Activated gamma-delta T cell treated with Interleukin-2 at 50 U/mL for 16 hours (primary cell): ENCODE measurements at regions not wholly inside any gene's neighbourhood (a gene's known extent, or its start where the extent isn't known, plus 50 kb on each side); places are given as distances from the start of the nearest gene placed in this dataset.

Source experiments
- DNase-seq: peaks from one replicate; pipeline ENCODE4 v3.0.0-alpha.2; 2020

GRCh38 chr7:25638590-25639244, 410.4 kb upstream of the NPVF start:
- DNase-seq, result no peak

DNA sequence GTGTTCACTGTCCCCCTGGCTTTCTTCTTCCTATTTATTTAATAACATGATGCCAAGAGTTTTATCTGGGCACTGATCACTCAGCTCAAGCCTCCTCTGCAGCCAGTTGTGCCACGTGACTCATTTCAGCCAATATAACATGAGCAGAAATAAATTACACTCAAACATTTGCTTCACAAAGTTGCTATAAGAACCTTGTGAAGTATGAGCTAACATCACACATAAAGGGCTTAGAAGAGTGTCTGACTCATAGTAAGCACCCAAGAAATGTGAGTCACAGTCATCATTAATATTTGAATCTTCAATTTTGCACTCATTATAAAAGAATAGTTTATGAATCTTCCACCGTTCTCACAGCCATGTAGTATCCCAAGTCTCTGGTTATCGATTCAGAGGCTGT, 414.6 kb upstream of the NPVF start:
- DNase-seq, result no peak

- no peak for DNase-seq
These were observed 415.0 kb upstream of the NPVF start for GRCh38 chr7:25643286-25643685.

DNA sequence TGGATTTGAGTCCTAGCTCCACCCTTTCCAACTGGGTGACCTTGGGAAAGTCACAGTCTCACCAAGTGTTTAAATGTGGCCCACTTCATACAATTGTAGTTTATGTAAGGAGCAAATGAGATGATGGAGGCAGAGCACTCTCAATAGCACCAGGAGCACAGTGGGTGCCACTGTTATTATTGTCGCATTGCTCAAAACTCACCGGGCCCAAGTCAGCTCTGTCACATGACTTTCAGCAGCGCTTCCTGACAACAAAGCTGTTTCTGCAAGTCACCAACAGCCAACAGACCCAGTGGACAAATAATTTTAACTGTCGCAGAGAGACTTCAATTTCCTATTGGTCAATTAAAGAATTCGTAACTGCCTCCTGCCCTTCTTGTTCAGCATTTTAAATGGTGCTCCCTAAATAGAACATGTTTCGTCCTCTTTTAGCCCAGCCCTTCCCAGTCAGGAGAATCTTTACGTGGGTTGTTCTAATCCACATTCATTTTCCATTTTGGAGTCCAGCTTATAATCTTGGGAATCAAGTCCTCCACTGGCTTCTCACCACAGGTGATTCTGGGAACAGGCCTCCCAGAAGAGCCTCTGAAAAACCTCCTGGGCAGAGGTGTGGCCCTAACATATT, 415.6 kb upstream of the NPVF start:
- DNase-seq, result no peak

- DNase-seq, result no peak
These were observed 418.6 kb upstream of the NPVF start for GRCh38 chr7:25646726-25647413.

- DNase-seq, result no peak
These were observed 419.6 kb upstream of the NPVF start for GRCh38 chr7:25647872-25648271.

GRCh38 chr7:25652366-25652765, 424.1 kb upstream of the NPVF start:
- no peak for DNase-seq

GRCh38 chr7:25653384-25653783, 425.1 kb upstream of the NPVF start:
- DNase-seq, result no peak

DNA sequence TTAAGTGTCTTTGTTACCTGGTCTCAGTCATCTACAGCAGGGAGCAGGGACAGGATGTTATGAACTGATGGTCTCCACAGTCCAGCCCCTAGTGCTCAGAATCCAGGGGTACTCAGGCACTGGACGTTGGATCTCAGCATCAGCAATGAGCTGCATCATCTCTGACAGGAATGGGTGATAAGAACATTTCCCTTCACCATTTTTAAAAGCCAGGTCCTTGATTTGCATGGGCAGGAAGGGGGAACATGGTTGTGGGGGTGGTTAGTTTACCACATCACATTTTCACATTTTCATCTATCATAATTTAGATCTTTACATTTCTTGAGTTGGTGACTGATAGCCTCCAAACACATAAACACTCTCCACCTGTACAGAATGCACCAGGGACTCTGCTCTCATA, 427.8 kb upstream of the NPVF start:
- DNase-seq, result no peak

DNA sequence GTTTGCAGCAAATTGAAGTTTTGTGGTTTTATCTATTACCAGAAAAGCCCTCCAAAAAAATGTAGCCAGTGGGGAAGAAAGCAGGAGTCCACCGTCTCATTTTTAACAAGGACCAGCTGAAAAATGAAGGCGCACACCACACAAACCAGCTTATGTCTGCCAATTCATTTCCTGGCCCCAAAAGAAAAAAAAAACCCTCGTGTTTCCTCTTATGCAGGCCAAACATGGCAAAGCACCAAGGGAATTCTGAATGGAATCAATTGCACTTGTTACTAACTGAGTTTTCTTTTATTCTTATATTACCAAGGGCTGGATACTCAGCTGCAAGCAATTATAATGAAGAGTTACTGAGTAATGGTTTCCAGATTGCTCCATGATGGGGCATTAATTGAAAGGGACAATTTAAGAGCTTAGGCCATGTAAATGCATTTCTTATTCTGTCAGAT, 428.3 kb upstream of the NPVF start:
- no peak for DNase-seq

DNA sequence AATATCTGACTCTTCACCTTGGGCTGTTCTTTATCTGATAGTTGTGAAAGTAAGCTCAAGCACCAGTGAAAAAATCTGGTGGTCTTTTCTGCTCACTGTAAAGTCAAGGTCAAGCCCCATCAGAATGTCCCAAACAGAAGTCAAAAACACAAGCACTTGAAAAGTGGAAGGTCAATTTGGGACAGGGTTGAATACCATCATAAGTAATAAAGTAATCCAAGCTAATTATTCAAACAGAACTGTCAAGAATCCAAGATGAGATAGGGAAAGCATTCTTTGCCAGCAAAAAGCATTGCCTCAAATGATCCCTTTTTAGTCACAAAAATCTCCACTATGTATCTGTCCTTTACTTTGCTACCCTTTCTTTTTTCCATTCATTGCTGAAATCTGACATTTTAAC, 430.1 kb upstream of the NPVF start:
- DNase-seq, result no peak

- no peak for DNase-seq
These were observed 431.6 kb upstream of the NPVF start for GRCh38 chr7:25659841-25660240.

GRCh38 chr7:25662841-25663800, 434.8 kb upstream of the NPVF start:
- DNase-seq, result no peak

- DNase-seq, result no peak
These were observed 435.6 kb upstream of the NPVF start for GRCh38 chr7:25663877-25664276.

GRCh38 chr7:25664593-25664992, 436.3 kb upstream of the NPVF start:
- no peak for DNase-seq

- DNase-seq, result no peak
These were observed 437.1 kb upstream of the NPVF start for GRCh38 chr7:25665374-25665773.

- DNase-seq, result no peak
These were observed 437.8 kb upstream of the NPVF start for GRCh38 chr7:25665903-25666670.

- DNase-seq, result no peak
These were observed 438.4 kb upstream of the NPVF start for GRCh38 chr7:25666671-25667060.

DNA sequence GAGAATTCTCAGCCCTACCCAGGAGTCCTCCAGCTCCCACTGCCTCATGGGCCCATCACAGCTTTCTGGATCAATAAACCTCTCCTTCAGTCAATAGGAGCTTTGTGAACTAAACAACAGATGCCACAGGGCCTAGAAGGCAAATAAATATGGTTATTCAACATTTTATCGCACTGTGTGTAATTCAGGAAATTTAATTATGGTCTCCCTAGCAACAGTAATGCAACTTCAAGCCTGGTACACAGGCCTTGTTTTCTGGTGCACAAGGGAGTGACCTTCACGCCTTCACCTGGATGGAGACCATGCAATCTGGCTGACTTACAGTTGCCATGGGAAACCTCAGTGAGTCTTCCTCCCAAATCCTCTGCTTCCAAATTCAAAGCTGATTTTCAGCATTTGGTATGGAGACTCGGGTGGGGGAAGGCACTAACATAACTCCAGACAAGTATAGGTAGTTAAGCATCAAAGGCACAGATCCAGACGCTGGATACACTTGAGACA, 441.0 kb upstream of the NPVF start:
- no peak for DNase-seq

DNA sequence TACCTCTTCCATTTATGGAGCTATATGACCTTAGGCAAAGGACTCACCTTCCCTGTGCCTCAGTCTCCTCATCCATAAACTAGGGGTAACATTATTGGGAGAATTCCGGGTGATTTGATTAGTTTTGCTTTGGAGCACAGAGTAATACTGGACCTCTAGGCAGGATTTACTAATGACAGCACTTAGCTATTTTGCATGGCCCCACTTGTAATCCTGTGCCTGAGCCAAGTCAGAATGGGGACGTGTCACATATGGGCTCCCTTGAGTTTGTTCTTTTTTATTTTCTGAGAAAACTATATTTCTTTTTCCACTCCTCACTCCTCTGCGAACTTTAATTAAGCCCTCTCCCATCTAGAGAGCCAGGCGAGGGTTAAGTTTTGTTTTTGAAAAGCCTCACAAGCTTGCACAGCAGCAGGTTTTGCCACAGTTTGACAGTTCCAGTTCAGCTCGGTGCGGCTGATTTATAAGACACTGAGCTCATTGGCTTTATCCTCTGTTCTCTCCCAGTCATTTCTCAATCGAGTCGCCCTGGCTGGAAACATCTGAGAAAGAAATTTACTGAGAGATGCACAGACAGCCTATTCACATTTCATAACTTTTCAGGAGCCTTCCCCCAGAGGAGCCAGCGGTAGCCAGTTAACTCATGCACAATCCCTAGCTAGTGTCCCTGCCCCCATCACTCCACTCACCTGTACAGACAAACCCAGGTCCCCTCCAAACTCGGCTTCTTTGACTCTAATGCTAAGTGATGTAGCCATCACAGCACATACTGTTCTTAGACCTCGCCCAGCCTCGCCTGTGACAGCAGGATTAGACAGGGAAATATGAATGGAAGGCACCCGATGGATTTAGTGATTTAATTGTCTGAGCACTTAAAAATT, 441.9 kb upstream of the NPVF start:
- no peak for DNase-seq

DNA sequence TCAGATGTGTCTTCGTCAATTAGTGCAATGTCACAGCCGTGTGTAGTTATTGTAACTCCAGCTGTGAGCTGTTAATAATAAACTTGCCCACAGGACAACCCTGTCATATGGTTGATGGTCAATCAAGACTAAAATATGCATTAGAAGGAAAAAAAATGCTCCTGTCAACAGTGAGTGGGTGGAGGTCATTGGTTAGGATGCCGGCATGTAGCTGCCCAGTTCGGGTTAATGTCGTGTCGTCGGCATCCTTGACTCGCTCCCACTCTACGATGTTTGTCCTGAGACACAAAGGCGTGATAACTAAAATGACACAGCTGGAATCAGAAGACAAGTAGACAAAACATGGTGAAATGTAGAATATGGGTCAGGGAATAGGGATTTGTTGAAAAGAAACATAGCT, 442.8 kb upstream of the NPVF start:
- no peak for DNase-seq
